ENCODE measurements at regions not wholly inside any gene's neighbourhood (a gene's known extent, or its start where the extent isn't known, plus 50 kb on each side); places are given as distances from the start of the nearest gene placed in this dataset.

- no peak for TF ChIP-seq CHD2 (IDR thresholded peaks at IDR 0.05; ENCODE audit: low read length, partially characterized antibody)
- no peak for TF ChIP-seq EP300 (IDR thresholded peaks at IDR 0.05)
- TF ChIP-seq POLR2A (IDR thresholded peaks at IDR 0.05; ENCODE audit: low read length): no peak
- TF ChIP-seq, protein P1, sequence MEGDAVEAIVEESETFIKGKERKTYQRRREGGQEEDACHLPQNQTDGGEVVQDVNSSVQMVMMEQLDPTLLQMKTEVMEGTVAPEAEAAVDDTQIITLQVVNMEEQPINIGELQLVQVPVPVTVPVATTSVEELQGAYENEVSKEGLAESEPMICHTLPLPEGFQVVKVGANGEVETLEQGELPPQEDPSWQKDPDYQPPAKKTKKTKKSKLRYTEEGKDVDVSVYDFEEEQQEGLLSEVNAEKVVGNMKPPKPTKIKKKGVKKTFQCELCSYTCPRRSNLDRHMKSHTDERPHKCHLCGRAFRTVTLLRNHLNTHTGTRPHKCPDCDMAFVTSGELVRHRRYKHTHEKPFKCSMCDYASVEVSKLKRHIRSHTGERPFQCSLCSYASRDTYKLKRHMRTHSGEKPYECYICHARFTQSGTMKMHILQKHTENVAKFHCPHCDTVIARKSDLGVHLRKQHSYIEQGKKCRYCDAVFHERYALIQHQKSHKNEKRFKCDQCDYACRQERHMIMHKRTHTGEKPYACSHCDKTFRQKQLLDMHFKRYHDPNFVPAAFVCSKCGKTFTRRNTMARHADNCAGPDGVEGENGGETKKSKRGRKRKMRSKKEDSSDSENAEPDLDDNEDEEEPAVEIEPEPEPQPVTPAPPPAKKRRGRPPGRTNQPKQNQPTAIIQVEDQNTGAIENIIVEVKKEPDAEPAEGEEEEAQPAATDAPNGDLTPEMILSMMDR (IDR thresholded peaks at IDR 0.05): no peak
- TF ChIP-seq SMC3 (IDR thresholded peaks at IDR 0.05): no peak
- TF ChIP-seq RAD21 (conservative IDR thresholded peaks at IDR 0.05 in 1 of 2, IDR thresholded peaks at IDR 0.05 in 1 of 2): no peak
- TF ChIP-seq, protein P2, sequence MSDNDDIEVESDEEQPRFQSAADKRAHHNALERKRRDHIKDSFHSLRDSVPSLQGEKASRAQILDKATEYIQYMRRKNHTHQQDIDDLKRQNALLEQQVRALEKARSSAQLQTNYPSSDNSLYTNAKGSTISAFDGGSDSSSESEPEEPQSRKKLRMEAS (IDR thresholded peaks at IDR 0.05): no peak
- TF ChIP-seq, protein P3, sequence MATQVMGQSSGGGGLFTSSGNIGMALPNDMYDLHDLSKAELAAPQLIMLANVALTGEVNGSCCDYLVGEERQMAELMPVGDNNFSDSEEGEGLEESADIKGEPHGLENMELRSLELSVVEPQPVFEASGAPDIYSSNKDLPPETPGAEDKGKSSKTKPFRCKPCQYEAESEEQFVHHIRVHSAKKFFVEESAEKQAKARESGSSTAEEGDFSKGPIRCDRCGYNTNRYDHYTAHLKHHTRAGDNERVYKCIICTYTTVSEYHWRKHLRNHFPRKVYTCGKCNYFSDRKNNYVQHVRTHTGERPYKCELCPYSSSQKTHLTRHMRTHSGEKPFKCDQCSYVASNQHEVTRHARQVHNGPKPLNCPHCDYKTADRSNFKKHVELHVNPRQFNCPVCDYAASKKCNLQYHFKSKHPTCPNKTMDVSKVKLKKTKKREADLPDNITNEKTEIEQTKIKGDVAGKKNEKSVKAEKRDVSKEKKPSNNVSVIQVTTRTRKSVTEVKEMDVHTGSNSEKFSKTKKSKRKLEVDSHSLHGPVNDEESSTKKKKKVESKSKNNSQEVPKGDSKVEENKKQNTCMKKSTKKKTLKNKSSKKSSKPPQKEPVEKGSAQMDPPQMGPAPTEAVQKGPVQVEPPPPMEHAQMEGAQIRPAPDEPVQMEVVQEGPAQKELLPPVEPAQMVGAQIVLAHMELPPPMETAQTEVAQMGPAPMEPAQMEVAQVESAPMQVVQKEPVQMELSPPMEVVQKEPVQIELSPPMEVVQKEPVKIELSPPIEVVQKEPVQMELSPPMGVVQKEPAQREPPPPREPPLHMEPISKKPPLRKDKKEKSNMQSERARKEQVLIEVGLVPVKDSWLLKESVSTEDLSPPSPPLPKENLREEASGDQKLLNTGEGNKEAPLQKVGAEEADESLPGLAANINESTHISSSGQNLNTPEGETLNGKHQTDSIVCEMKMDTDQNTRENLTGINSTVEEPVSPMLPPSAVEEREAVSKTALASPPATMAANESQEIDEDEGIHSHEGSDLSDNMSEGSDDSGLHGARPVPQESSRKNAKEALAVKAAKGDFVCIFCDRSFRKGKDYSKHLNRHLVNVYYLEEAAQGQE (IDR thresholded peaks at IDR 0.05): no peak
- no peak for TF ChIP-seq CEBPB (IDR thresholded peaks at IDR 0.05)
- TF ChIP-seq CBX8 (IDR thresholded peaks at IDR 0.05): no peak
Measured at GRCh38 chr5:96579711-96580110, 82.5 kb upstream of the CAST start.
